Uterus (tissue), 3 donors: ENCODE measurements at regions not wholly inside any gene's neighbourhood (a gene's known extent, or its start where the extent isn't known, plus 50 kb on each side); places are given as distances from the start of the nearest gene placed in this dataset.
"Not testable (repeated sequence)": the region's sequence is repeated elsewhere in the genome, so short reads cannot be mapped to it uniquely, and the experiment has no call there.

Experiments
- DNase-seq, 2 donors: peaks; one replicate each; pipeline ENCODE4 v3.0.0-alpha.2; 2019 to 2020
- H3K27ac ChIP-seq, 2 donors: fragments of 200-600 bp; sonication (generic); 1 replicate in 1 of 2; 2 replicates in 1 of 2; pipeline ENCODE4 v1.5.1; 2016 to 2018
- H3K27me3 ChIP-seq, 2 donors: fragments of 200-600 bp; sonication (generic); one replicate each; pipeline ENCODE4 v1.5.1; 2018 to 2019; ENCODE audit warnings: control low read depth in 1 of 2
- H3K36me3 ChIP-seq, 2 donors: fragments of 200-600 bp; sonication (generic); one replicate each; pipeline ENCODE4 v1.5.1; 2019; ENCODE audit warnings: control low read depth in 1 of 2
- H3K4me1 ChIP-seq, 2 donors: fragments of 200-600 bp; sonication (generic); one replicate each; pipeline ENCODE4 v1.5.1; 2018 to 2019; ENCODE audit warnings: control low read depth in 1 of 2
- H3K4me3 ChIP-seq, 2 donors: fragments of 200-600 bp; sonication (generic); 1 replicate in 1 of 2; 2 replicates in 1 of 2; pipeline ENCODE4 v1.5.1; 2018 to 2019; ENCODE audit warnings: mild to moderate bottlenecking in 1 of 2
- H3K9me3 ChIP-seq, 2 donors: fragments of 200-600 bp; sonication (generic); one replicate each; pipeline ENCODE4 v1.5.1; 2019; ENCODE audit warnings: control low read depth in 1 of 2
- intact Hi-C: fragments of 100-400 bp; cut with DNase I; formaldehyde crosslinking; loops from one replicate; pipeline ENCODE4 v1.15.1; 2023; ENCODE audit warnings: low total_unique reads
- donor health status: DM: yes; HTN: yes; CAD: no.

DNA sequence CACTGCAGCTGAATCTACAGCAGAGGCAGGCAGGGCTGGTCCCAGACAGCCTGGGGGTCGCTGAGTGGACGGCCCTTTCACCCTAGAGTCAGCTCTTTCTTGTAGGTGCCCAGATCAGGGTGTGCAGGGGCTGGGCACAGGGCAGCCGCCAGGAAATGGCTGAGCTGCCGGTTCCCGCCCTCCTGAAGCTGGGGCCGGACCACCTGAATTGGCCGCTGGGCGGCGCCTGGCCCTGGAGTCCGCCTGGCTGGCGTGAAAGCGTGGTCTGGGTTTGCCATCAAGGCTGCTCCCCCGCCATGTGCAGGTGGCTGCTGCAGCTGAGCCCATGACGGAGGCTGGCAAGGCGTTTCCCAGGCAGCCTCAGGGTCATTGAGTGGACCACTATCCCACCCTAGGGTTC is 85.7 kb downstream of the POTEM start:
- H3K9me3 ChIP-seq, H3K4me3 ChIP-seq, H3K27me3 ChIP-seq, DNase-seq, H3K36me3 ChIP-seq, H3K27ac ChIP-seq, H3K4me1 ChIP-seq, intact Hi-C loops: not testable (repeated sequence)

DNA sequence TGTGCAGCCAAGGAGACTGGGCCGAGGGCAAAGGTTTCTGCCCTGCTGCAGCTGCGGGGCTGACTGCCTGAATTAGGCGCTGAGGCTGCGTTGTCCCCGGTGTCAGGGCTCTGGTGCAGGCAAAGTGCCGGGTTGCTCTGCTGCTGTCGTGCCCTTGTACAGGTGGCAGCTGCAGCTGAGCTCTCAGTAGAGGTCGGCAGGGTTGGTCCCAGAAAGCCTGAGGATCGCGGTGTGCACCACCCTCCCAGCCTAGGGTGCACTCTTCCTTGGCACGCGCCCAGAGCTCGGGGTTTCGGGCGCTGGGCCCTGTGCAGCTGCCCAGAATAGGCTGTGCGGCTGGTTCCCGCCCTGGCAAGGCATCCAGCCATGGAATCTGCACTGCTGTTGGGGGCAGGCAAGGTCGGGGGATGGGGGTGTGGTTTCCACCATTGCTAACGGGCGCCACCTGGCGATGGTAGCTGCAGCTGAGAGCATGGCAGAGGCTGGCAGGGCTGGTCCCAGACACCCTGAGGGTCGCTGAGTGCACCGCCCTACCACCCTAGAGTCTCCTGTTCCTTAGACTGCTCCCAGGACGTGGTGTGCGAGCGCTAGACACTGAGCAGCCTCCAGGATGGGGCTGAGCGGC is 86.3 kb downstream of the POTEM start:
- H3K4me1 ChIP-seq, H3K9me3 ChIP-seq, H3K4me3 ChIP-seq, H3K27ac ChIP-seq, intact Hi-C loops, H3K36me3 ChIP-seq, DNase-seq, H3K27me3 ChIP-seq: not testable (repeated sequence)

DNA sequence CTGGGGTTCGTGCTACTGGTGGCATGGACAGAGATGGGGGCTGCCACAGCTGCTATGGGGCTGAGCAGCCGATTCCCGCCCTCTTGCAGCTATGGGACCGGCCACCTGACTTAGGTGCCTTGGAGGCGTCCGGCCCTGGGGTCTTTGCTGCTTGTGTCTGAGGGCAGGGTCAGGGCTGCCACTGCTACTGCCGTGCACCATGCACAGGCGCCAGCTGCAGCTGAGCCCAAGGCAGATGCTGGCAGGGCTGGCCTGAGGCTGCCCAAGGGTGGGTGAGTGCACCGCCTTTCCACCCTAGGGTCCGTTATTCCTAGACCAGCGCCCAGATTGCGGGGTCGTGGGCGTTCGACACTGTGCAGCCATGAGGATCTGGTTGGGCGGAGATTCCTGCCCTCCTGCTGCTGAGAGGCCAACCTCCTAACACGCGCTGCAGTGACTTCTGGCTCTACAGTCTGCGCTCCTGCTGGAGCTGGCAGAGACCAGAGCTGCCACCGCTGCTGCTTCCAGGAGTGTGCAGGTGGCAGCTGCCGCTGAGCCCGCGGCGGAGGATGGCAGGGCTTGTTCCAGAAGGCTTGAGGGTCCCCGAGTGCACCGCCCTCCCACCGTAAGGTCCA is 87.0 kb downstream of the POTEM start:
- H3K27me3 ChIP-seq, H3K4me3 ChIP-seq, H3K9me3 ChIP-seq, DNase-seq, H3K4me1 ChIP-seq, H3K36me3 ChIP-seq, H3K27ac ChIP-seq, intact Hi-C loops: not testable (repeated sequence)

DNA sequence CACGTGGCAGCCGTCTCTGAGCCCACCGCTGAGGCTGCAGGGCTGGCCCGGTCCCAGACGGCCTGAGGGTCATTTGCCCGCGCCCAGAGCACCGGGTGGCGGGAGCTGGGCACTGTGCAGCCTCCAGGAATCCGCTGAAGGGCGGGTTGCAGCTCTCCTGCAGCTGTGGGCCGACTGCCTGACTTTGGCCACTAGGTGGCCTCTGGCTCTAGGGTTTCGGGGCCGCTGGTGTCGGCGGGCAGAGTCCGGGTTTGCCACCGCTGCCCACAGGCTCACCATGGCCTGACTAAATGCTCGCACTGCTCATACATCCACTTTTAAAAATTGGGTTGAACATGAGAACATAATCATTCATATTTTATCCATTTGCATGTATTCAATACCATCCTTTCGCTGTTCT is 87.7 kb downstream of the POTEM start:
- H3K4me1 ChIP-seq, H3K27me3 ChIP-seq, H3K36me3 ChIP-seq, H3K4me3 ChIP-seq, H3K27ac ChIP-seq, H3K9me3 ChIP-seq, DNase-seq, intact Hi-C loops: not testable (repeated sequence)

DNA sequence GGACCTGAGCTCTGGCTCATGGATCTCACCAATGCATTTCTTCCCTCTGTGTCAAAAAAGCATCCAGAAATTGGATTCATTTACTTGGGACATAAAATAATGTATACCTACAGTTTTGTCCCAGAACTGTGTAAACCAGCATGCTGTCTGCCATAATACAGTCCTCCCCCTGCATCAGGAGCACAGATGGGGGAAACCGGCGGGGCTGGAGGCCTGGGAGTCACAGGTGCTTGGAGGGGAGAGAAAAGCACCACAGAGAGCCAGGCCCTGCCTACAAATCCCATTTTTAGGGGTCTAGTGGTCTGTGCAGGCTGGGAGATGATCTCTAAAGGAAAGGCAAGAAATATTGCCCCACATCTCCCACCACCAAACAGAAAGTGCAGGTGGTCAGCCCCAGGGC is 91.8 kb downstream of the POTEM start:
- H3K9me3 ChIP-seq, H3K27me3 ChIP-seq, H3K4me3 ChIP-seq, H3K4me1 ChIP-seq, DNase-seq, intact Hi-C loops, H3K27ac ChIP-seq, H3K36me3 ChIP-seq: not testable (repeated sequence)

DNA sequence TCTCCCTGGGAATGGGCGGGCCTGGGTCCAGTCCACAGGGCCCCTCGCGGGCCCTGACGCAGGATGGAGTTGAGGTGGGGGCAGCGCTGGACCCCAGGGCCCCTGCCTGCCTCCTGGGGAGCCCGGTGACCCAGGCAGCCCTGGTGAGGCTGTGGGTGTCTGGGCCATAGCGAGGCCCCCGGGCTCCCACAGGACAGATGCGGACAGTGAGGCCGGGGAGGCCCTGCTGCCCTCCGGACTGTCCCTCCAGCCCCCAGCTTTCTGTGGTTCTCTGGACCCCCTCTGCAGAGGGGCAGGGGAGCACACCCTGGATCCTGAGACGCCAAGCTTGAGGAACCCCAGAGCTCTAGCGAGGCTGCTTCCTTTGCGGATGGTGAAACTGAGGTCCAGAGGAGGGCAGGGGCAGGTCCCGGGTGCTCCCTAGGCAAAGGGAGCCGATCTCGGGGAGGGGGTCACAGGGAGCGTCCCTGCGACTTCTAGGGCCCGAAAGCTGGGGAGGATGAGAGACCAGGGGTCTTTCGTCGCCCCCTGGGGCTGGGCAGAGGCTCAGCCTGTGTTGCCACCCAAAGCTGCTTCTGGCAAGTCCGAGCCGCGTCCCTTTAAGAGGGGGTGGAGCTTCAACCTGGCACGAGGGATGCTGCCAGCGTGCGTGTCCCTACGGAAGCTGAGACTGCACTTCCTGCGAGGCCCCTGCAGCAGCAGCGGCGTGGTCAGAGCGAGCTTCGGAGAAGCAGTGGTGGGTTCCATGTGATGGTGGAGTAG is 94.6 kb downstream of the POTEM start:
- H3K36me3 ChIP-seq, H3K4me1 ChIP-seq, H3K27ac ChIP-seq, DNase-seq, intact Hi-C loops, H3K4me3 ChIP-seq, H3K9me3 ChIP-seq, H3K27me3 ChIP-seq: not testable (repeated sequence)

DNA sequence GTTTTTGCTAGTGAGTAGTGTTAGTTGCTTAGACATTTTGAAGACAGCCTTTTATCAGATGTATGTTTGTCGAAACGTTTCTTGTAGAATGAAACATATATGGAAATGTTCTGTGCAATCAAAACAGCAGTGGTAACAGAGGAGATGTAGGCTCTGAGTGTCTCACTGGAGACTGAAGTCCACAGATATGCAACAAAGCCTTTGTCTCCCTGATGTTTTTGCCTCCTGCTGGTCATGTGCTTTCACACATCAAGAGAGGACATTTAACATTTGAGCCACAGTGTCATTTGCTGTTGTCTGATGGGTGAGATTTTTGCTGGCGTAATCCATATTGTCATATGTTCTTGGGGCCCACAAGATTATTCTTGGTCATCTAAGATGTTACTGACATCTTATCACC is 101.7 kb downstream of the POTEM start:
- H3K27me3 ChIP-seq, H3K4me3 ChIP-seq, H3K27ac ChIP-seq, DNase-seq, H3K4me1 ChIP-seq, H3K9me3 ChIP-seq, H3K36me3 ChIP-seq, intact Hi-C loops: not testable (repeated sequence)

DNA sequence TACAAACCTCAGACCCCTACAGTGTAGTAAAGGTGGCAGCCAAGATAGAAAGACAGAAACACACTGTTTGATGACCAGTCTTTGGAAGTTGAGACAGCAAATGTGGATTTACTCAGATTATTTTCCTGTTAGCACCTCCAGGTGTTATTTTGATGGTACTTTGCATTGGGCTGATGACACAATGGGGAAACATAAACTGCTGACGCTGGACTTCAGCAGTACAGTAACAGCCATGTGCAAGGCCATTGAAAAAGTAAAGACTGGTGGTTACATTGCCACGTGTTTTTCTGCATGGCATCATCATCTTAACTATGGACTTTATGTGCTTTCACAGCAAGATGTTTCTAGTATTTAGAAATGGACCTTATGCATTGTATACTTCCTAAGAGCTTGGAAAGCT is 105.3 kb downstream of the POTEM start:
- H3K36me3 ChIP-seq, intact Hi-C loops, H3K4me3 ChIP-seq, H3K27ac ChIP-seq, H3K27me3 ChIP-seq, DNase-seq, H3K9me3 ChIP-seq, H3K4me1 ChIP-seq: not testable (repeated sequence)

DNA sequence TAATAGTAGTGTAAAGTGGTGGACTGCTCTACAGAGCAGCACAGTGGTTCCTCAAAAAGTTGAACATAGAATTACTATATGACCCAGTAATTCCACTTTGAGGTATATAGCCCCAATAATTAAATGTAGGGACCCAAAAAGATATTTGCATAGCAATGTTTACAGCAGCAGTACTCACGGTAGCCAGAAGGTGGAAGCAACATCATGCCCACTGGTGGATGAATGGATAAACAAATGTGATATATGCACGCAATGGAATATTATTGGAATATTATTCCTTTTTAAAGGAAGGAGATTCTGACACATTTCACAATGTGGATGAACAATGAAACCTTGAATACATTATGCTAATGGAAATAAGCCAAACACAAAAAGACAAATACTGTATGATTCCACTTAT is 121.4 kb downstream of the POTEM start:
- intact Hi-C loops, H3K9me3 ChIP-seq, DNase-seq, H3K27me3 ChIP-seq, H3K4me1 ChIP-seq, H3K4me3 ChIP-seq, H3K27ac ChIP-seq, H3K36me3 ChIP-seq: not testable (repeated sequence)

DNA sequence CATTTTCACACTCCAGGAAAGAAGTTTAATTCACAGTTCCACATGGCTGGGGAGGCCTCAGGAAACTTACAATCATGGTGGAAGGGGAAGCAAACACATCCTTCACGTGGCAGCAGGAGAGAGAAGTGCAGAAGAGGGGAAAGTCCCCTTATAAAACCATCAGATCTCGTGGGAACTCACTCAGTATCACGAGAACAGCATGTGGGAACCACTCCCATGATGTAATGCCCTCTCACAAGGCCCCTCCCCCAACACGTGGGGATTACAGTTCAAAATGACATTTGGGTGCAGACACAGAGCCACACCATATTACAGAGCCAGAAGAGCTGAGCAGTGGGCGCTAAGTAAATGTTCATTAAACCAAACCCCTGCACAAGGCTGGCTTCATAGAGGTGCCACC is 126.0 kb downstream of the POTEM start:
- H3K9me3 ChIP-seq, H3K4me1 ChIP-seq, intact Hi-C loops, H3K27me3 ChIP-seq, H3K27ac ChIP-seq, H3K4me3 ChIP-seq, H3K36me3 ChIP-seq, DNase-seq: not testable (repeated sequence)

DNA sequence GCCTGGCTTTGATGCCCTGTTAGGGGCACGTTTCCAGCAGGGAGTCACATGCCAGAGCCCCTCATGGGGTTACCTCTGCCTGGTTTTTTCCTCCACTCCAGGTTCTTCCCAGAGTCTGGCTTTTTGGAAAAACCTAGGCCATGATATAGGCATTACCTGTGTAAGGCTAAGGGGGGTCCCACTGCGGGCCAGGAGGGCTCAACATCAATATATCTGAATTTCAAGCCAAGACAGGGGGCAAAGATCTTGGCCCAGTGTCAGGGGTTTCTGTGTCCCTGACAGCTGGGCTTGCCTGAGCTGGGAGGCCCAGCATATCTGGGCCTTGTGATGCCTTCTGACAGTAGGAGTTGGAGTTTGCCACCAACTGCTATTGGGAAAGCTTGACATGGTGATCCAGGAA is 127.5 kb downstream of the POTEM start:
- DNase-seq = not testable (repeated sequence)

DNA sequence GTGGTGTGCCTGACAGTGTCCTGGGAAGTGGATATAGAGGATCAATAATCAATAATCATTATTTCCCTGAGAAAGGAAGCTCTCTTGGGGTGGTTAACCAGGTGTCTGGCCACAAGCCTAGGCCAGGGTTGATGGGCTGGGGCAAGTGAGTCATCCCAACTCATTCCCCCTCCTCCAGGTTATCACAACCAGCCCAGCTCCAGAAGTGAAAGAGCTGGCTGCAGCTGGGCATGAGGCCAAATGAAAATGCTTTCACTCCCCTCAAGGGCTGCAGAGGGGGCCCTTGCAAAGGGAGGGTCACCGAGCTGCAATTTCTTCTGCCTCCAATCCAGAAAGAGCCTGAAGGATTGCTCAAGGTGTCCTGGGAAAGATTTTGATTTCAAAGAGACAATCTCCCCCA is 127.9 kb downstream of the POTEM start:
- H3K36me3 ChIP-seq, H3K27me3 ChIP-seq, DNase-seq, H3K9me3 ChIP-seq, H3K4me1 ChIP-seq, H3K27ac ChIP-seq, intact Hi-C loops, H3K4me3 ChIP-seq: not testable (repeated sequence)

More for the DNA sequence above, 127.5 kb downstream of the POTEM start:
- H3K4me3 ChIP-seq, intact Hi-C loops, H3K36me3 ChIP-seq, H3K9me3 ChIP-seq, H3K27me3 ChIP-seq, H3K27ac ChIP-seq, H3K4me1 ChIP-seq: not testable (repeated sequence)

DNA sequence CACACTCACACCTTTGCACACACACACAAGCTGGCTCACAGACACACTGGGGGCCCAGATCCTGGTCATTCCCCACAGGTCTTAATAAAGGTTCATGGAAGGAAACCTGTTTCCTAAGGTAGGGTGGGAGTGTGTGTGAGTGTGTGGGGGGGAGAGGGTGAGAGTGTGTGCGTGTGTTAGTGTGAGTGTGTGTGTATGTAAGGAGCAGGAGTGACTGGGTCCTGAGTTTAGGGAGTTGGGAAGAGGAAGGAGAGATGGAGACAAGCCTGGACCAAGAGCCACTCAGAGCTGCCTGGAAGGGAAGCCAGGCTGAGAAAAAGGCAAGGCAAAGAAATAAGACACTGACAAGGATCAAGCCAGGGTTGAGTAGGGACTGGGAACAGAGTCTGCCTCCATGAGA is 129.2 kb downstream of the POTEM start:
- H3K36me3 ChIP-seq, H3K4me3 ChIP-seq, DNase-seq, H3K27ac ChIP-seq, intact Hi-C loops, H3K9me3 ChIP-seq, H3K27me3 ChIP-seq, H3K4me1 ChIP-seq: not testable (repeated sequence)

DNA sequence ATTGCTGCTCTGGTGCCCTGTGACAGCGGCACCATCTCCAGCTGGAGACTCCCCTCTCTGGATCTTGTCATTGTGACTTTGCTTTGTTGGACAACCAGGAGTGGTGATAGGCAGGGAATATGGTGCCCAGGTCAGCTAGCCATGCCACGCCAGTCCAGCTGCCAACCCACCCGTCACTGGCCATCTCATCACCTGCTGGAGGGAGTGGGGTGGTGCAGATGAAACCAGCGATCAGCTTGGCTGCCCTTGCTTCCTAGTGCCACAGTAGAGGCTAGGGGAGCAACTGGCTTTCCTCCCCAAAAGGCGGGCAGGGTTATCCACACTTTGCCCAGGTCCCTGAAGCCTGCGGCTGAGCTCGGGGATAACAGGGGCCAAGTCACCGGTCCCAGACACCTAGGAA is 129.6 kb downstream of the POTEM start:
- H3K4me3 ChIP-seq, H3K27me3 ChIP-seq, H3K9me3 ChIP-seq, DNase-seq, H3K36me3 ChIP-seq, intact Hi-C loops, H3K4me1 ChIP-seq, H3K27ac ChIP-seq: not testable (repeated sequence)
